Activated T-helper 1 cell treated with Interleukin-2 at 50 U/mL for 16 hours (primary cell): ENCODE measurements at regions not wholly inside any gene's neighbourhood (a gene's known extent, or its start where the extent isn't known, plus 50 kb on each side); places are given as distances from the start of the nearest gene placed in this dataset.
"Not testable (repeated sequence)": the region's sequence is repeated elsewhere in the genome, so short reads cannot be mapped to it uniquely, and the experiment has no call there.

Source experiments
- DNase-seq: peaks from one replicate; pipeline ENCODE4 v3.0.0-alpha.2; 2020; ENCODE audit warnings: low read depth

DNA sequence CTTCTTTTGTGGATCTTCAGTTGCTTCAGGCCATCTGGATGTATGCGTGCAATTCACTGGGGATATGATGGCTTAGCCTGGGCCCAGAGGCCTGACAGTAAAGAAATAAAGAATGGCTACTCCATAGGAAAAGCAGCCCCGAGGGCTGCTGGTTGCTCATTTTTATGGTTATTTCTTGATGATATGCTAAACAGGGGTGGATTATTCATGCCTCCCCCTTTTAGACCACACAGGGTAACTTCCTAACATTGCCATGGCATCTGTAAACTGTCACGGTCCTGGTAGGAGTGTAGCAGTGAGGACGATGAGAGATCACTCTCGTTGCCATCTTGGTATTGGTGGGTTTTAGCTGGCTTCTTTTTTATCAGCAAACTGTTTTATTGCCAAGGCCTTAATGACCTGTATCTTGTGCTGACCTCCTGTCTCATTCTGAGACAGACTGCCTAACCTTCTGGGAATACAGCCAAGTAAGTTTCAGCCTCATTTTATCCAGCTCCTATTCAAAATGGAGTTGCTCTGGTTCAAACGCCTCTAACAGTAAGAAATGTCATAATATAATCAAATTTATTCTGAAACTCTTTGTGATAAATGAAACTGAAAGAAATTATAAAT lies 60.5 kb downstream of the DSEL start:
- no peak for DNase-seq

DNA sequence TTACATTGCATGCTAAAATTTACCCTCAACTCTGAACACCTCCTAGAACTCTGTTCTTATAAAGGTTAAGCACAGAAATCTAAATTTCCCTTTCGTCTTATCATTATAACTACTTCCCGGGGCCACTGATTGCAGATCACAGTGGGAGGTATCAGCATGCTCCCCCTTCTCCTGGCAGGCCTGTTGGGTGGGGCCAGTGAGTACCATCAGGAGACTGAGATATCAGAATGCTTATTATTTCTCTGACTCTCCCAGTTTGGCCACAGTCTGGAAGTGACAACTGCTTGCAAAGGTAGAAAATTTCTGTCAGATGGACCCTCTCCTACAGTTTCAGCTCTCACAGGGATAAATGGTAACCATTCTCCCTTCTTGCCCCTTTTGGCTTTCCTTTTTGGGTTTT lies 62.6 kb downstream of the DSEL start:
- DNase-seq, result no peak

DNA sequence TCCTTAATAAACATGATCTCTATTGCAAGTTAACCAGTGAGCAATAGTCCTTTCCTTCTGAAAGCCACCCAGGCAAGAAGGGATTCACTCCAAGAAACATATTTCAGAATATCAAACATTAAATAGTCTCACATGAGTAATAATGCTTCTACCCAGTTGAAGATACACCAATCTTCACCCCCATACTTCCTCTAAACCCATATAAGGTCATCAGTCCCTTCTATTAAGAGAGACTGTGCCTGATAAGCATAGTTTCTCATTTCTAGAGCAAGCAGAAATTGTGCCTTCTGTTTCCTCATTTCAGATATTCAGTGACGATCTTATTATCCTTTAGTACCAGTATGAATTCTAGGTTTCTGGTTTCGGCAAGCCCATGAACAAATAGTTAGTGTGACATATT lies 64.6 kb downstream of the DSEL start:
- no peak for DNase-seq

DNA sequence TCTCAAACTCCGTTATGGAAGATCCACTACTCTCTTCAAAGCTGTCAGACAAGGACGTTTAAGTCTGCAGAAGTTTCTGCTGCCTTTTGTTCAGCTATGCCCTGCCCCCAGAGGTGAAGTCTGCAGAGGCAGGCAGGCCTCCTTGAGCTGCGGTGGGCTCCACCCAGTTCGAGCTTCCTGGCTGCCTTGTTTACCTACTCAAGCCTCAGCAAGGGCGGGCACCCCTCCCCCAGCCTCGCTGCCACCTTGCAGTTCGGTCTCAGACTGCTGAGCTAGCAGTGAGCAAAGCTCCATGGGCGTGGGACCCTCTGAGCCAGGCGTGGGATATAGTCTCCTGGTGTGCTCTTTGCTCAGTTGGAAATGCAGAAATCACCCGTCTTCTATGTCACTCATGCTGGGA lies 65.4 kb downstream of the DSEL start:
- peak; percentile 18 for DNase-seq

DNA sequence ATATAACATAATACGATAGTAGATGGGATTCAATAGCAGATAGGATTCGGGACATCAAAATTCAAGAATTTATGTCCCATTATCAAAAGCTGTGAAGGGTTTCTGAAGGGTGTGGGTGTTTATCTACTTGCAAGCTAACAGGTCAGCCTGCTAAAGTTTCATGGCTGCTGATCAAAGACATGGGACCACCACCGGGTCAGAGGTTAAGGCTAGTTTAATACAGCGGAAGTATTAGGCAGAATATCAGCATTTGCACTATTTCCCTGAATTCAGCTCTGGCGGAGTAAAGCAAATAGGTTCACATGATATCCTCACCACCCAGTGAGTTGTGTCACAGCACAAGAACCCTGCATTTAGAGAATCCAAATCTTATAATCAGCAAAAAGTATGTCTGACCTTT lies 82.5 kb downstream of the DSEL start:
- DNase-seq, result no peak

DNA sequence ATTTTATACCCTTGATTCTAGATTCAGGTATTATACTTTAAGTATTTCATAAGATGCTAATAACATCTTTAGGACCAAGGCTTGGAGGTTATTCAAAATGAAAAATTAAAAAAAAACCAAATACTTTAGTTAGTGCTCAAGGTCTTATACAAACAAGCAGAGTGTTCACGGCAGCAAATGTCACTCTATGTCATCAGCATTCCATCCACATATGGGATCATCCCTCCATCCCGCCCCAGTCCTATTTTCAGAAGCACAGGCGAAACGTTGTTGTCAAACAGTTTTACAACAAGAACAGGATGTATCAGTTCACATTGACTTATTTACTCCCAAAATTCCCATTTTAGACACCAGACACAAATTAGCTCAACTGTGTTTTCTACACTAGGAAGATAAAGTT lies 83.7 kb downstream of the DSEL start:
- no peak for DNase-seq

DNA sequence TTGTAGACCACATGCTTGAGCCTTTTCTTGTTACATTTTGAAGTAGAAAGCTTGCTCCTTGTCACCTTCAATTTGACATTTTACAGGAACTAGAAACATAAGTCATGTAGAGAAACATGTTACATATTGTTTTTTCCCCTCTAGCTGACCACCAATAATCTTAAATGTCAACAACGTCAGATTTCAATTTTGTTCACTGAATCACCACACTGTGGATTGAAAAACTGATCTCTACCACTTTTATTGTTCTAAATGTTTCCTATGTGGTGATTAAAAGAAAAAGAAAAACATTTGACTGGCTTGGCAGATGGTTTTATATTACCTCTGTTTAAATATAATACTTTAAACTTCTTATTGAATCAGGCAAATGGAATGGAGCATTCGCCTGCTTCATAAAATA lies 87.7 kb downstream of the DSEL start:
- DNase-seq, result no peak

DNA sequence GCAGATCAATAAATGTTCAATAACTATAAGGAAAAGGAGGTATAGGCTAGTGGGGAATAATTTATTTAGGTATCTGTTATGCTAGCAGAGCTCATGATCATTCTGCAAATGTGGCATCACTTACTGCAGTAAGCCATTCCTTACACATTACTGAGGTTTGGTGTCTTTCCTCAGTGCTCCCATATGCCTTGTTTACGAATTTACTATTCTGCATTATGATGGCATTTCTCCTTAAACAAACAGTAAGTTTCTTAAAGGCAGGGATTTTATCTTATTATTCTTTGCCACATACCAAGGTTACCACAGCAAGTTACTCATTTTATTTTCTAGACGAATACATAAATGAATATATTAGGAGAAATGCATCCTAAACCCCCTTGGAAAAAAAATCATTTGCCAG lies 88.4 kb downstream of the DSEL start:
- DNase-seq, result no peak

DNA sequence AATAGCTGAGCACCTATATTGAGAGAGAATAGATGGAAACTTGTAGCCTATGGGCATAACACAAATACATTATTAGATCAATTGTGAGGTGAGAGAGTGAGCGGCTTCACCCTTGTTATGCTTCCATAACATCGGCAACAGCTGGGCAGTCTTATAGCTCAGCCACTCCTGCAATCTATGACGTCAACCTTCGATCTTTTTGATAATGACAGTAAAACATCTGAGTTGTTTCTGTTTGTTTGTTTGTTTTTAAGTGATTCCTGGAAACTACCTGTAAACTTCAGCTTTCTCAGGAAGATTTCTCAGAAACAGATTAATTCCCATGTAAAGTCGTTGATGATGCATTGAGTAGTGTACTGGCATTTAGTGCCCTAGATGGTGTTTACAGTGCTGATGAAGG lies 90.0 kb downstream of the DSEL start:
- no peak for DNase-seq

DNA sequence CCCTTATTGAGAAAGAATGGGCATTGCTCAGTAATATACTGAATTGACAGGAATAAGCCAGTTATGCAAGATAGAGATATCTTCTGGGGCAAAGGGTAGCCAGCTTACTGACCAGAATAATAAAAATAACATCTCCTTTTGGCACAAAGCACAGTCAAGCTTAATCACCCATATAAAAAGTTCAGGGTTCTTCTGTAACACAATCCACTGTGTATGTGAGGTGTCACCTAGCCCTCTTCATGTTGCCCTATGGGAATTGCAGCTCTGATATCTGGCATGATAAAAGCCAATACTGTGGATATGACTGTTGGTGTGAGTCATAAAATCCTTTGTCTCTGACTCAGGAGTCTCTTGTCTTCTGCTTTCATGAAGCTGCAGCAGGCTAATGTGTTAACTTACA lies 90.8 kb downstream of the DSEL start:
- no peak for DNase-seq

DNA sequence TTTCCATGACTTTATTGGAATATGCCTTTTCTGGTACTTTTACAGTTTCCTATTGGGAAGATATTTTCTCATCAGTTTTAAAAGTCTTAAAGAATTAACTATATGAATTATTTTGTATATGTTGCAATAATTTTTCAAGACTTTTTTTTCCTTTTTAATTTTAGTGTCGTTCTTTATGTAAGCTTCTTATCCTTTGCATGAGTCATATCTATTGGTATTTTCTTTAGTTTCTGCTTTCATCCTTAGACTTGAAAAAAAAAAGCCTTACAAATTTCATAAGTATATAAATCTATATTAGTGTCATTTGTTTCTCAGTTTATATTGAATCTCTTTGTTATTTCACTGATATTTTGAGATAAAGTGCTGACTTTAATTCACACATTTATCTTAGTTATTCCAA lies 94.9 kb downstream of the DSEL start:
- DNase-seq, result no peak

DNA sequence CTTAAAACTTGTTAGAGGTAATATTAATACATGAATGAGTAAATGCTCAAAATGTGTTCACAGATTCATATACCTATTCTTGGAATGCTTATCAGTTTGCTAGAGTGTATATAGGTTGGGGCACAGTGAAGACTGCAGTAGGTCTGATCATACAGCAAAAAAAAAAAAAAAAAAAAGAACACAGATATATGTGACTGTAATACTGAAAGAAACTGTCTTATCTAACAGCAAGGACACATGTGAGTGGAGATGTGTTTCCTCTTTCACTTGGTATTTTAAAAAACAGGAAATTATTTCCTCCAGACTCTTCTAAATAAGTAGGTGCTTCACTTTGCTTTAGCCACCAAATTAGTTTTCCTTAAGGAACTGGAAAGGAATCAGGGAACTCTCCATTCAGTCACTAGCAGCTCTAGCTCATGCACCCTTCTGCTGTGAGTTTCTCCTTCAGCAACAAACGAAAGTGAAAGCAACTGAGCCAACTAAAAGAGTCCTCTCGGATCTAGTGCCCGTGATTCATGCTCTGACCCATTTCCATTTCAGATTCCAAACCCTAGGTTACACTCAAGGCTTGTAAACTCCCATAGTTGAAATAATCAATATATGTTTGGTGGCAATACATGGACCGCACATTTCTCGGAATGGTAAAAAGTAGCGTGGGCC lies 98.5 kb downstream of the DSEL start:
- DNase-seq, result no peak

DNA sequence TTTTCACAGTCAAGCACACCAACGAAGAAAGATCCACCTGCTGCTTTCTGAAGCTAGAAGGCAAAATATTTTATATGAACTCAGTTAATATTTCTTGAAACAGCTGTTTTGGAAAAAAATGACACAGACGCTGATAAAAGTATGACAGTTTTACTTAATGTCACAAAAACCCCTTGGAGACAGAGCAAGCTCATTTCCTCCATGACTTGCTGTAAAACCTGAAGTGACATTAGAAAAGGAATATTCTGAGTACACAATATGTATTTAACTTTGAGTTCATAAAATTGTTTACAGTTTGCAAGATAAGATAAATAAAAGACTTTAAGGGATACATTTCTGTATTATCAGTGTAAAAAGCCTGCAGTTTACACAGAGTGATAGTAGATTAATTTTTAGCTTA lies 105.4 kb downstream of the DSEL start:
- no peak for DNase-seq

DNA sequence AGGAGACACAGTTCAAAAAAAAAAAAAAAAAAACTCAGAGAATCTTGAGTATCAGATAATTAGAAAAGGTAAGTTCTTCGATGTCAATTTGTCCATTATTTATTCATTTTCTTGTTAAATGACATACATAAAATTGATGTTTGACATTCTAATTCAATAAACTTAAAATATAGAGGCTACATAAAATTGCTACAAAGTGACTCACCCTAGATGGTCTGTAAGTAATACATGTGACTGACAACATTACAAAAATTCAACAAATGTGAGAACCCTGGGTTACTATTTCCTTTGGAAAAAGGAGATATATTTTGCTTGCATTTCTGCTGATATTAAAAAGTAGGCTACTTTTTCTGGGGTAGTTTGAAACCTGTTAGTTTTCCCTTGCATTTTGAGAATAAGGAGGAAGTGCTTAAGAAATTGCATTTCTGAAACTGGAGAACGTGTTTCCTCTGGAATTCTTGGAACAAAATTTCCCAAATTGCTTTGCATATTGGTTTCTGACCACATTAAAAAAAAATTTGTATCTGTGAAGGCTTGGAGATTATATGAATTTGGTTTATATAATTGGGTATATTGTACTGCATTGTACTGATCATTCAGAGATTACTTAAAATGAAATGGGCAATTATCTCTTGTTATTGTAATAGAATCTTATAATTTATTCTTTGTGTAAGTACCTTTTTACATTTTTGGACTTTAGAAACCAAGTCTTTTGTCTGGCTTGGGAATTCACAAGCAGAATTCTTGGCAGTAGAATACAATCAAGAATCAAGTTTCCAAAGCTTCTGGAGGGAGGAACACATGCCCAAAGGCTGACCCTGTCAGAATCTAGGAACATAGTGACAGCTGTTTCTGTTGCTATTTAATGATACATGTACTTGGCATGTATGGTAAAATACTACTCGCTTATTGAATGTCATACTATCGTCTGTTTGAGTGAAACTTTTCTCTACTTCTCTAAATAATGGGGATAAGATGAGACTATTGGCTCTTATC lies 106.1 kb downstream of the DSEL start:
- DNase-seq, result no peak

DNA sequence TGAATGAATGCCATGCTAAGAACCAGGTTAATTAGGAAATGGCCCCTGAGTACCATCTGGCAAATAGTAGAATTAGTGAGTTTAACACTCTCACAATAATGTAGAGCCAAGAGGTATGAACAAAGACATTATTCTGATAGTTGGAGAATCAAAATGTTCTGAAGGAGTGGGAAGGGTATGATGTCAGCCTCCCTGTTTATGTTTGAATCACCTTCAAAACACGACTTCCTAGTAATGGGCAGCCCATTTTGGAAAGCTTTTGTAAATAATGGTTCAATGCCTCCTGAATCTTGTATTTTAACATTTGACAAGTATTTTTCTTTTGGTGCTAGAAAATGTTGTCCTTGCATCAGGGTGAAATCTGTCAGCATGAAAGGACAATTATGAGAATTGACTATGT lies 108.3 kb downstream of the DSEL start:
- DNase-seq, result no peak

DNA sequence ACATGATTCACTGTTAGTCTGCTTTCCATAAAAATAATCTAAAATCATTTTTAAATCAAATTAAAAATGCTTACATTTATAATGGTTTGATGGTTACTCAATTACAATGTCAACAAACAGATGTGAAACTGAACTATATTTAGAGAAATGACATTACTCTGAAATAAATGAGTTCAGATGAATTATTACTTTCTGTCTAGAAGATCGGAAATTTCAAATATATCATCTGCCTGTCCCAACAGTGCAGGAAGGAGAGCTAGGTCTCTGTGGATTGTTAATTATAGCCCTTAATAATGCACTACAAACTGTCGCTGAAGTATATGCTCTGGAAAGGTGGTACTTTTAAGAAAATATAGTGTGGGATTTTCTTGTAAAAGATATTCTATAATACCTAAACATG lies 109.8 kb downstream of the DSEL start:
- no peak for DNase-seq

DNA sequence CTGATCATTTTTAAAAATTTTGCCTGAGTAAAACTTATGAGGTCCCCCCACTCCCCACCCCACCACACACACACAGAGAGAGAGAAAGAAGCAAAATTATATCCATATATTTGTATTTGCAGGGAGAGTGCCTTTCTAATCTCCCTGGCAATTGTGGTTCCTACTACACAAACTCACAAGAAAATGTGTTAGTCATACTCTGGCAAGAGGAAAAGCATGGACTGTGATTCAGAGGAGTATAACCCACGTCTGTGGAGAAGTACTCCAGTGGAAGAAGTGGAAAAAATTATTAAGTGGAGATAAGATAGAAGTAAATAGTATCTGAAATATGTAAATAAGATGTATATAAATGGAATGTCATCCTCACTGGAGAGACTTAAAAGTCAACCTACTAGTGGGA lies 114.0 kb downstream of the DSEL start:
- DNase-seq, result no peak

DNA sequence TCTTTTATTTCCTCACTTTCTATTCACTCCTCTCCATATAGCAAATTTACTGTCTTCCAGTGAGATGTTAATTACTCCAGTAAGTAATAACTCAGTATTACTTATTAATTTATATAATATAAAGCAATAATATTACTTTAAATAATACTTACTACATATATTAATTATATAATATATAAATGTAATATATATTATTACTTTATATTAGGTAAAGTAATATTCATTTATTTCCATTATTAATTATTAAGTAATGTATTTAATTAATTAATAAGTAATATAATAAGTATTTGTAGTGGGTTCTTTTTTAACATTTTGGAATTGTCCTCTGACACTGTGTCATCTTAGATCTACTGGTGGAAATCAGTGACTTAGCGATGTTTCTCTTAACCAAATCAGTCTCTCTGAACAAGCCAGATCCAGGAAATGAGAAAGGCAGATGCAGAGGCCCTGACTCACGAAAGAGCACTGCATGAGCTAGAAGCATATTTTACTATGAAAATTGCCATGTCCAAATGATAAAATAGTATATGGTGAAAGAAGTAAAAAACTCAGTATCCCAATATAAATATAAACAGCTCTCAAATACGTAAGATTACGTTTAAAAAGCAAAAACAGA lies 115.9 kb downstream of the DSEL start:
- no peak for DNase-seq

DNA sequence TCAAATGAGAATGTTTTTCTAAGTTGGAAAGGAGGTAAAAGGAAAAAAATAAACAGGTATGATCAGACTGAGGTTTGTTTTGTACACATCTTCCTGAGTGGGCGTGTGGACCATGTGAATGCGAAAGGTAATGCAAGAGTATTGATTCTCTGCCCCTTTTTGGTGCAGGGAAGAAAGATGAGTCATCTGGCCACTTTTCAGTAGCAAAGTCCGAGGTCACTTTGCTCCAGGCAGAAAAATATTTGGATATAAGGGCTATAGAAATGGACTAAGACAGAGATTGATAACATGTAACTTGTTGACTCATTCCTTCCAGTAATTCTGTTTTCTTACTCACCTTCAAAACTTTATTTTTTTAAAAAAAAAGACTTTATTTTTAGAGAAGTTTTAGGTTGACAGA lies 130.5 kb downstream of the DSEL start:
- no peak for DNase-seq

DNA sequence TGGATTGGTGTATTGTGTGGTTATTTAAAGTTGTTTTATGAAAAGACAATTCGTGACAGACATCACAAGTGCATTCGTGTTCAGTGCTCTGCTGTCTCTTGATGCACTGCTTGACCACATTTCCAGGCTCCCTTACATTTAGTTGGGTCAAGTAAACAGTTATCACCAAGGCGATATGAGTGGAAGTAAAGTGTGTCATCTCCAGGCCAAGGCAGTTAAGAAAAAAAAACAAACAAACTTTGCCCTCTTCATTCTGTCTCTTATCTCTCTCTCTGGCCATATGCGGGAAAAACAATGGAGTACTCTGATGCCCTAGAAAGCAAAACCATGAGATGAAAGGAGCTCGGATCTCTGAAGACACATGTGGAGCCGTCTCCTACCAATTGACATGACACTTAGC lies 131.1 kb downstream of the DSEL start:
- no peak for DNase-seq

DNA sequence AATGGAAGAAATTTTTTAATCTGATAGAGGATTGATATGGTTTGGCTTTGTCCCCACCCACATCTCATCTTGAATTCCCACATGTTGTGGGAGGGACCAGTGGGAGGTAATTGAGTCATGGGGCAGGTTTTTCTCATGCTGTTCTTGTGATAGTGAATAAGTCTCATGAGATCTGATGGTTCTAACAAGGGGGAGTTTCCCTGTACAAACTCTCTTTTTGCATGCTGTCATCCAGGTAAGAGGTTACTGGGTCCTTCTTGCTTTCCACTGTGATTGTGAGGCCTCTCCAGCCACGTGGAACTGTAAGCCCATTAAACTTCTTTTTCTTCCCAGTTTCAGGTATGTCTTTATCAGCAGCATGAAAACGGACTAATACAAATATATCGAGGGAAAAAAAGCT lies 132.5 kb downstream of the DSEL start:
- DNase-seq, result not testable (repeated sequence)

DNA sequence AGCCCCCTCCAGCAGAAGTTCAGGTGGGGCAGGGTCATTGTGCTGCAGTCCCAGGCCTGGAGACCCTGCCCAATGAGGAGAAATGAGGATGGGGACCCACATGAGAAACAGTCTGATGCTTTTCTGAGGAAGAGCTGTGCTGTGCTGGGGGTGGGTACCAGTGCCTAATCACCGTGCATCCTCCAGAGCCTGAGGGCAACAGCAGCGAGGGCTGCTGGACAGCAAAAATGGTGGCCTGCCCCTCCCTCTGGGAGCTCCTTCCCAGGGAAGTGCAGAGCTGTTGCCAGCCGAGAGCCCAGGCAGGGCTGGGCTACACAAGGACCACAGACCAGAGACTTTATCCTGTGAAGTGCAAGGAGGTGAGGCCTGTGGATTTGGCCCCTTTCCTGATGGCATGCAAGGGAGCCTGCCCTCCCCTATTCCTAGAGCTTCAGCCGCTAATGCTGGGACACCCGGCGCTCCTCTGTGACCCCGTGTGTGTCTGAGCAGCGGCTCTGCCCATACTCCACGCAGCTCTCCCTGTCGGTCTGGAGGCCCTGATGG lies 134.8 kb downstream of the DSEL start:
- DNase-seq, result no peak
